Liver (tissue), 3 donors: ENCODE measurements at regions not wholly inside any gene's neighbourhood (a gene's known extent, or its start where the extent isn't known, plus 50 kb on each side); places are given as distances from the start of the nearest gene placed in this dataset.

Experiments
- EGR1 ChIP-seq, 2 donors: IDR thresholded peaks; 2 replicates each; pipeline ENCODE4 v1.6.1; 2016 to 2018; ENCODE audit warnings: antibody characterized with exemption in 2 of 2, low read depth in 2 of 2
- GABPA ChIP-seq, 2 donors: IDR thresholded peaks in 1 of 2; conservative IDR thresholded peaks in 1 of 2; 2 replicates each; pipeline ENCODE4 v1.6.1; 2016; ENCODE audit warnings: antibody characterized with exemption in 2 of 2, mild to moderate bottlenecking in 1 of 2, moderate library complexity in 1 of 2
- JUND ChIP-seq, 2 donors: IDR thresholded peaks; 2 replicates each; pipeline ENCODE4 v1.6.1; 2016; ENCODE audit warnings: antibody characterized with exemption in 2 of 2
- NR2F2 ChIP-seq: IDR thresholded peaks from 2 replicates; pipeline ENCODE4 v1.6.1; 2016; ENCODE audit warnings: antibody characterized with exemption
- RAD21 ChIP-seq, 2 donors: IDR thresholded peaks; 2 replicates each; pipeline ENCODE4 v1.6.1; 2016; ENCODE audit warnings: antibody characterized with exemption in 2 of 2, mild to moderate bottlenecking in 2 of 2
- RXRA ChIP-seq, 2 donors: IDR thresholded peaks; 2 replicates each; pipeline ENCODE4 v1.6.1; 2017 to 2018; ENCODE audit warnings: antibody characterized with exemption in 2 of 2, mild to moderate bottlenecking in 1 of 2
- SP1 ChIP-seq: IDR thresholded peaks from 2 replicates; pipeline ENCODE4 v1.6.1; 2018; ENCODE audit warnings: antibody characterized with exemption, mild to moderate bottlenecking
- TAF1 ChIP-seq: conservative IDR thresholded peaks from 2 replicates; pipeline ENCODE4 v1.6.1; 2016; ENCODE audit warnings: antibody characterized with exemption, mild to moderate bottlenecking
- YY1 ChIP-seq: IDR thresholded peaks from 2 replicates; pipeline ENCODE4 v1.6.1; 2016; ENCODE audit warnings: antibody characterized with exemption, mild to moderate bottlenecking
- TF ChIP-seq, protein P1 (sequence below): fragments of 150-350 bp; IDR thresholded peaks from 2 replicates; pipeline ENCODE4 v1.5.1; 2017; ENCODE audit warnings: improper control_type of control experiment, low read depth, low read length; ENCODE audit not compliant: missing input control
- TF ChIP-seq, protein P2 (sequence below): IDR thresholded peaks from 2 replicates; pipeline ENCODE4 v1.6.1; 2016; ENCODE audit warnings: antibody characterized with exemption, mild to moderate bottlenecking
- TF ChIP-seq, protein P3 (sequence below): IDR thresholded peaks from 2 replicates; pipeline ENCODE4 v1.6.1; 2016; ENCODE audit warnings: antibody characterized with exemption
- TF ChIP-seq, protein P4 (sequence below): IDR thresholded peaks from 2 replicates; pipeline ENCODE4 v1.6.1; 2016; ENCODE audit warnings: antibody characterized with exemption
- TF ChIP-seq, protein P5 (sequence below): IDR thresholded peaks from 2 replicates; pipeline ENCODE4 v1.6.1; 2016; ENCODE audit warnings: antibody characterized with exemption
- donor health status: healthy.
- donor health status: healthy.

DNA sequence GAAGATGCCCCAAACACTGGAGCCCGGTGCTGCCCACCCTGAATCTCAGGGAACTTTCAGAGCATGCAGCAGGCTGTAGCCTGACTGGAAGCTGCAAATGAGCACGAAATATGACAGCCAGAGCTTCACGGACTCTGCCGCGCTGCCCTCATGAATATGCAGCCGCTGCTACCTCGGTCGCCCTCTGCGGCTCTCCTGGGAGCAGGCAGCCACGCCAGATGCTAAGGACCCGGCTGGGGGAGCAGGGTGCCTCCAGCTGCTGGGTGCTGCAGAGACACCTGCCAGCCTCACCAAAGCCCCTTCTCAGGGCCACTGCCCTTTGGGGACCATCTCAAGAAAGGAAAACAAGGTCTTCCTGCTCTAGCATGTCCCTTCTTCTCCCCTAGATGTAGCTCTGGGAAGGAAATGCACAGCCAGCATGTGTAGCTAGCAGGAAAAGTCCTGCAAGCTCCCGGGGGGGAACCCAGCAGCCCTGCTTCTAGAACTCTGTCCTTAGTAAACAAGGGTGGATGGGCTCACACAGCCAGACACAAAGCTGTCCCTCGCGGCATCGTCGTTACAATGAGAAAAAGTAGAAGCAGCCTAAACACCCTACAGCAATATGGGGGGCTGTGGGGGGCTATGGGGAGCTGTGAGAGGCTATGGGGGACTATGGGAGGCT lies 56.8 kb upstream of the OLFM1 start:
- TF ChIP-seq, protein P1, sequence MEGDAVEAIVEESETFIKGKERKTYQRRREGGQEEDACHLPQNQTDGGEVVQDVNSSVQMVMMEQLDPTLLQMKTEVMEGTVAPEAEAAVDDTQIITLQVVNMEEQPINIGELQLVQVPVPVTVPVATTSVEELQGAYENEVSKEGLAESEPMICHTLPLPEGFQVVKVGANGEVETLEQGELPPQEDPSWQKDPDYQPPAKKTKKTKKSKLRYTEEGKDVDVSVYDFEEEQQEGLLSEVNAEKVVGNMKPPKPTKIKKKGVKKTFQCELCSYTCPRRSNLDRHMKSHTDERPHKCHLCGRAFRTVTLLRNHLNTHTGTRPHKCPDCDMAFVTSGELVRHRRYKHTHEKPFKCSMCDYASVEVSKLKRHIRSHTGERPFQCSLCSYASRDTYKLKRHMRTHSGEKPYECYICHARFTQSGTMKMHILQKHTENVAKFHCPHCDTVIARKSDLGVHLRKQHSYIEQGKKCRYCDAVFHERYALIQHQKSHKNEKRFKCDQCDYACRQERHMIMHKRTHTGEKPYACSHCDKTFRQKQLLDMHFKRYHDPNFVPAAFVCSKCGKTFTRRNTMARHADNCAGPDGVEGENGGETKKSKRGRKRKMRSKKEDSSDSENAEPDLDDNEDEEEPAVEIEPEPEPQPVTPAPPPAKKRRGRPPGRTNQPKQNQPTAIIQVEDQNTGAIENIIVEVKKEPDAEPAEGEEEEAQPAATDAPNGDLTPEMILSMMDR = no peak
- TF ChIP-seq, protein P2, sequence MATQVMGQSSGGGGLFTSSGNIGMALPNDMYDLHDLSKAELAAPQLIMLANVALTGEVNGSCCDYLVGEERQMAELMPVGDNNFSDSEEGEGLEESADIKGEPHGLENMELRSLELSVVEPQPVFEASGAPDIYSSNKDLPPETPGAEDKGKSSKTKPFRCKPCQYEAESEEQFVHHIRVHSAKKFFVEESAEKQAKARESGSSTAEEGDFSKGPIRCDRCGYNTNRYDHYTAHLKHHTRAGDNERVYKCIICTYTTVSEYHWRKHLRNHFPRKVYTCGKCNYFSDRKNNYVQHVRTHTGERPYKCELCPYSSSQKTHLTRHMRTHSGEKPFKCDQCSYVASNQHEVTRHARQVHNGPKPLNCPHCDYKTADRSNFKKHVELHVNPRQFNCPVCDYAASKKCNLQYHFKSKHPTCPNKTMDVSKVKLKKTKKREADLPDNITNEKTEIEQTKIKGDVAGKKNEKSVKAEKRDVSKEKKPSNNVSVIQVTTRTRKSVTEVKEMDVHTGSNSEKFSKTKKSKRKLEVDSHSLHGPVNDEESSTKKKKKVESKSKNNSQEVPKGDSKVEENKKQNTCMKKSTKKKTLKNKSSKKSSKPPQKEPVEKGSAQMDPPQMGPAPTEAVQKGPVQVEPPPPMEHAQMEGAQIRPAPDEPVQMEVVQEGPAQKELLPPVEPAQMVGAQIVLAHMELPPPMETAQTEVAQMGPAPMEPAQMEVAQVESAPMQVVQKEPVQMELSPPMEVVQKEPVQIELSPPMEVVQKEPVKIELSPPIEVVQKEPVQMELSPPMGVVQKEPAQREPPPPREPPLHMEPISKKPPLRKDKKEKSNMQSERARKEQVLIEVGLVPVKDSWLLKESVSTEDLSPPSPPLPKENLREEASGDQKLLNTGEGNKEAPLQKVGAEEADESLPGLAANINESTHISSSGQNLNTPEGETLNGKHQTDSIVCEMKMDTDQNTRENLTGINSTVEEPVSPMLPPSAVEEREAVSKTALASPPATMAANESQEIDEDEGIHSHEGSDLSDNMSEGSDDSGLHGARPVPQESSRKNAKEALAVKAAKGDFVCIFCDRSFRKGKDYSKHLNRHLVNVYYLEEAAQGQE = no peak
- TF ChIP-seq, protein P3, sequence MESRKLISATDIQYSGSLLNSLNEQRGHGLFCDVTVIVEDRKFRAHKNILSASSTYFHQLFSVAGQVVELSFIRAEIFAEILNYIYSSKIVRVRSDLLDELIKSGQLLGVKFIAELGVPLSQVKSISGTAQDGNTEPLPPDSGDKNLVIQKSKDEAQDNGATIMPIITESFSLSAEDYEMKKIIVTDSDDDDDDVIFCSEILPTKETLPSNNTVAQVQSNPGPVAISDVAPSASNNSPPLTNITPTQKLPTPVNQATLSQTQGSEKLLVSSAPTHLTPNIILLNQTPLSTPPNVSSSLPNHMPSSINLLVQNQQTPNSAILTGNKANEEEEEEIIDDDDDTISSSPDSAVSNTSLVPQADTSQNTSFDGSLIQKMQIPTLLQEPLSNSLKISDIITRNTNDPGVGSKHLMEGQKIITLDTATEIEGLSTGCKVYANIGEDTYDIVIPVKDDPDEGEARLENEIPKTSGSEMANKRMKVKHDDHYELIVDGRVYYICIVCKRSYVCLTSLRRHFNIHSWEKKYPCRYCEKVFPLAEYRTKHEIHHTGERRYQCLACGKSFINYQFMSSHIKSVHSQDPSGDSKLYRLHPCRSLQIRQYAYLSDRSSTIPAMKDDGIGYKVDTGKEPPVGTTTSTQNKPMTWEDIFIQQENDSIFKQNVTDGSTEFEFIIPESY = no peak
- TF ChIP-seq YY1 (no peak), RAD21 (IDR thresholded peaks at IDR 0.05) (no peak), EGR1 (IDR thresholded peaks at IDR 0.05; ENCODE audit: low read depth in 2 of 2) (no peak), TAF1 (no peak), JUND (IDR thresholded peaks at IDR 0.05) (no peak), RXRA (IDR thresholded peaks at IDR 0.05) (no peak), SP1 (no peak), GABPA (IDR thresholded peaks at IDR 0.05 in 1 of 2, conservative IDR thresholded peaks at IDR 0.05 in 1 of 2) (no peak), NR2F2 (no peak)
- TF ChIP-seq, protein P4, sequence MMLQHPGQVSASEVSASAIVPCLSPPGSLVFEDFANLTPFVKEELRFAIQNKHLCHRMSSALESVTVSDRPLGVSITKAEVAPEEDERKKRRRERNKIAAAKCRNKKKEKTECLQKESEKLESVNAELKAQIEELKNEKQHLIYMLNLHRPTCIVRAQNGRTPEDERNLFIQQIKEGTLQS = no peak
- TF ChIP-seq, protein P5, sequence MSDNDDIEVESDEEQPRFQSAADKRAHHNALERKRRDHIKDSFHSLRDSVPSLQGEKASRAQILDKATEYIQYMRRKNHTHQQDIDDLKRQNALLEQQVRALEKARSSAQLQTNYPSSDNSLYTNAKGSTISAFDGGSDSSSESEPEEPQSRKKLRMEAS = no peak
